ENCODE measurements at regions not wholly inside any gene's neighbourhood (a gene's known extent, or its start where the extent isn't known, plus 50 kb on each side); places are given as distances from the start of the nearest gene placed in this dataset.

DNA sequence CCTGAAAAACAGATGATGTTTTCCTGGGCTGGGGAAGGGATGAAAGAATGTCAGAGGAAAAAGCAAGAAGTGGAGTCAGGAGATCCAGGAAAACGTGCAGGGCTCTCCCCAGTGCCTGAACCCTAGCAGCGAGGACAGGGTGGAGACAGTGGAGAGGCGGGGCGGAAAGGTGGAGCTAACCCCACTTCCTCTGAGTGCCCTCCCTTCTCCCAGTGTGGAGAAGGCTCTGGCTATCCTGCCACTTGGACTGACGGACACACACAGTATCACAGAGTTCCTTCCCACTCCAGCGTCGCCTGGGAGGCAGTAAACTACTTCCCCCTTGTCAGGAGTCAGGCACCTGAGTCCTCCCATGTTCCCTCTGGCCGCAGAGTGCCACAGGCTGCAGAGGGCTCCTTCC lies 125.3 kb upstream of the CHRNA7 start:
- 9 to 16% (median 14%) methylated on average over 8 of the region's 8 CpGs for WGBS, 3 donors
- no peaks in the 10 kb centered on the region for H3K4me1 ChIP-seq (ENCODE audit: control insufficient read depth in 3 of 3, insufficient read depth in 2 of 3, low read depth in 1 of 3, low read length in 2 of 3)
- DNase-seq (peak in 1 of 2 donors; percentile 35), FAIRE-seq (no peak)
- no peaks in the 10 kb centered on the region for H3K9me3 ChIP-seq (ENCODE audit: control insufficient read depth in 2 of 2, insufficient read depth in 1 of 2, low read depth in 1 of 2, low read length in 1 of 2)
- no peaks in the 10 kb centered on the region for H3K27me3 ChIP-seq (ENCODE audit: control insufficient read depth in 3 of 3, insufficient read depth in 3 of 3, low read length in 3 of 3)
- no peaks in the 10 kb centered on the region for H3K36me3 ChIP-seq (ENCODE audit: control insufficient read depth in 3 of 3, insufficient read depth in 2 of 3, low read depth in 1 of 3, low read length in 3 of 3)
- no peak overlapping the region for H3K27ac ChIP-seq (ENCODE audit: low read depth in 1 of 3, low read length in 2 of 3)
- no peak overlapping the region for H3K4me3 ChIP-seq (ENCODE audit: low read depth in 1 of 3, low read length in 3 of 3)

DNA sequence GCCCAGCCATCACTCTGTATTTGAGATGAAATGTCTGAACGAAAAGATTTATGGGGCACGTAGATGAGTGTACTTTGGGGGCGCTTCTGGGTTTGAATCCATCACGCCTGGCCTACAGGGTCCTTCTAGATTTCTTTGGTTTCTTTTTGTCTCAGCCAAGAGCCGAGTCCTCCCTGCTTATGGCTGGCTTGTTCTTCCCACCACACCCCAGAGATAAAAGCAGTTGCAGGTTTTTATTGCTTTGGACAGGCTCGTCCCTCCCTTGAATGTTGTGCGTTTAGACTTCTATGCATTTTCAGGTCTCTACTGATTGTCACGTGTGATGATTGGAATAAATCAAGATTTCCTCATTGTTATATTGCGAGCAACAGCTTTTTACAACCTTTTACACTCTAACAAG lies 104.8 kb upstream of the CHRNA7 start:
- H3K36me3 ChIP-seq (ENCODE audit: control insufficient read depth in 3 of 3, insufficient read depth in 2 of 3, low read depth in 1 of 3, low read length in 3 of 3): no peaks in the 10 kb centered on the region
- no peaks in the 10 kb centered on the region for H3K4me1 ChIP-seq (ENCODE audit: control insufficient read depth in 3 of 3, insufficient read depth in 2 of 3, low read depth in 1 of 3, low read length in 2 of 3)
- H3K27ac ChIP-seq (ENCODE audit: low read depth in 1 of 3, low read length in 2 of 3): no peak overlapping the region
- H3K4me3 ChIP-seq (ENCODE audit: low read depth in 1 of 3, low read length in 3 of 3): no peak overlapping the region
- DNase-seq (peak in 1 of 2 donors; percentile 64), FAIRE-seq (no peak)
- WGBS, 3 donors: 26 to 71% (median 43%) methylated on average over 9 of the region's 9 CpGs
- peaks cover 0 to 3% of the 10 kb centered on the region in 2 donors for H3K9me3 ChIP-seq (ENCODE audit: control insufficient read depth in 2 of 2, insufficient read depth in 1 of 2, low read depth in 1 of 2, low read length in 1 of 2)
- peaks cover 0 to 2% (median 0%) of the 10 kb centered on the region in 3 donors for H3K27me3 ChIP-seq (ENCODE audit: control insufficient read depth in 3 of 3, insufficient read depth in 3 of 3, low read length in 3 of 3)

DNA sequence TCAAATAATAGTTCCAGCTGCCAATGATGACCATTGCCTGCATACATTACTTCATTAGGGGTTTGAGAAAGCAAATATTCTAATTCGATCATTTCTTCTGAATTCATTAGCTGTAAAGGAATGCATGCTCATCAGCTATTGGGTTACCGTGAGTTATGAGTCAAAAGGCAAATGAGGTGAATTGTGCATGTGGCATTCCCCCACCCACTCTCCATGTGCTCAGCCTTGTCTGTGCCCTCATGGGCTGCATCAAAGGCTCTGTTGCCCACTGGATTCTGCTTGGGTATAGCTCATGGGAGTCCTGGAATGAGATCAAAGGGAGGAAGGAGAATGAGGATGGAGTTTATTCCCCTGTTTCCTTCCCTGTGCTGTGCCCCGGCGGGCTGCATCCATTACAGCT lies 99.3 kb upstream of the CHRNA7 start:
- DNase-seq (no peak), FAIRE-seq (no peak)
- WGBS, 3 donors: 79 to 88% (median 79%) methylated on average over 4 of the region's 4 CpGs
- Histone ChIP-seq H3K9me3 (ENCODE audit: control insufficient read depth in 2 of 2, insufficient read depth in 1 of 2, low read depth in 1 of 2, low read length in 1 of 2) (no peaks in the 10 kb centered on the region), H3K36me3 (ENCODE audit: control insufficient read depth in 3 of 3, insufficient read depth in 2 of 3, low read depth in 1 of 3, low read length in 3 of 3) (no peaks in the 10 kb centered on the region), H3K4me3 (ENCODE audit: low read depth in 1 of 3, low read length in 3 of 3) (no peak overlapping the region), H3K27me3 (ENCODE audit: control insufficient read depth in 3 of 3, insufficient read depth in 3 of 3, low read length in 3 of 3) (no peaks in the 10 kb centered on the region), H3K27ac (ENCODE audit: low read depth in 1 of 3, low read length in 2 of 3) (no peak overlapping the region), H3K4me1 (ENCODE audit: control insufficient read depth in 3 of 3, insufficient read depth in 2 of 3, low read depth in 1 of 3, low read length in 2 of 3) (no peaks in the 10 kb centered on the region)

DNA sequence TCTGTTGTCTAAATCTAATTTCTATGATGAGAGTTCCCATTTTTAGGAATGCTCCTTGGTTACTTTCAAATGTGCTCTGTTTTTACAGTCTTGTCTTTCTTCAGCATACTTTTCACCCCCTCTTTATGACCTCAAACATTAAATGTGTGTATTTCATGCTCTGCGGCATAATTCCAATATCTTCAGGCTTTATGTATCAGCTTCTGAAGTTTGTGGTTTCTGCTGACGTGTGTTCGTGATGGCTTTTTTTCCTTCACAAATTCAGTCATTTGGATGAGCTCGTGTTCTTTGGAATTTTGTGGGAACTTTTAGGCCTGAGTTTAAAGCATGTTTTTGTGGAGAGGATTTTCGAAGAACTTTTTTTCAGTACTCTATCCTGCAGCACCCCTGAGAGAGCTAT lies 97.7 kb upstream of the CHRNA7 start:
- H3K4me3 ChIP-seq (ENCODE audit: low read depth in 1 of 3, low read length in 3 of 3): no peak overlapping the region
- 79 to 87% (median 85%) methylated on average over 5 of the region's 5 CpGs for WGBS, 3 donors
- DNase-seq: no peak
- H3K36me3 ChIP-seq (ENCODE audit: control insufficient read depth in 3 of 3, insufficient read depth in 2 of 3, low read depth in 1 of 3, low read length in 3 of 3): no peaks in the 10 kb centered on the region
- no peak for FAIRE-seq
- no peaks in the 10 kb centered on the region for H3K9me3 ChIP-seq (ENCODE audit: control insufficient read depth in 2 of 2, insufficient read depth in 1 of 2, low read depth in 1 of 2, low read length in 1 of 2)
- no peaks in the 10 kb centered on the region for H3K4me1 ChIP-seq (ENCODE audit: control insufficient read depth in 3 of 3, insufficient read depth in 2 of 3, low read depth in 1 of 3, low read length in 2 of 3)
- no peaks in the 10 kb centered on the region for H3K27me3 ChIP-seq (ENCODE audit: control insufficient read depth in 3 of 3, insufficient read depth in 3 of 3, low read length in 3 of 3)
- H3K27ac ChIP-seq (ENCODE audit: low read depth in 1 of 3, low read length in 2 of 3): no peak overlapping the region

DNA sequence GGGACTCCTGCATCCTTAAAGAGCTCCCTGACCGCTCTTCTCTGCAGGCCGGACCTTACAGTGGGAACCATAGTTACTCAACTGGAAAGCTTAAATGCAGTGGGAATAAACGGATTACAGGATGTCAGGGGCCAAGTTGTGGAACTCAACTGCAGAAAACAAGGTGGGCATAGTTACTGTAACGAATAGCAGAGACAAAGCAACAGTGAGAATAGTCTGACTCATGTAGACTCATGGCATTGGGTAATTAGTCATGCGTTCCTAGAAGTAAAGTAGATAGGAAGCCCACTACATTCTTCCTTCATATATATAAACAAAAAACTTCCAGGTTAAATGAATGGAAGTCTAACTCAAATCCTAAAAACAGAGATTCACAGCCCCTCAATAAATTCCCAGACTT lies 95.5 kb upstream of the CHRNA7 start:
- Histone ChIP-seq H3K4me1 (ENCODE audit: control insufficient read depth in 3 of 3, insufficient read depth in 2 of 3, low read depth in 1 of 3, low read length in 2 of 3) (no peaks in the 10 kb centered on the region), H3K27me3 (ENCODE audit: control insufficient read depth in 3 of 3, insufficient read depth in 3 of 3, low read length in 3 of 3) (no peaks in the 10 kb centered on the region), H3K27ac (ENCODE audit: low read depth in 1 of 3, low read length in 2 of 3) (no peak overlapping the region), H3K9me3 (ENCODE audit: control insufficient read depth in 2 of 2, insufficient read depth in 1 of 2, low read depth in 1 of 2, low read length in 1 of 2) (no peaks in the 10 kb centered on the region), H3K4me3 (ENCODE audit: low read depth in 1 of 3, low read length in 3 of 3) (no peak overlapping the region), H3K36me3 (ENCODE audit: control insufficient read depth in 3 of 3, insufficient read depth in 2 of 3, low read depth in 1 of 3, low read length in 3 of 3) (no peaks in the 10 kb centered on the region)
- FAIRE-seq (no peak), DNase-seq (no peak)
- 62 to 67% (median 63%) methylated on average over 5 of the region's 5 CpGs for WGBS, 3 donors

GRCh38 chr15:31953478-31953877 lies 76.8 kb upstream of the CHRNA7 start:
- Histone ChIP-seq H3K4me1 (ENCODE audit: control insufficient read depth in 3 of 3, insufficient read depth in 2 of 3, low read depth in 1 of 3, low read length in 2 of 3) (no peaks in the 10 kb centered on the region), H3K27ac (ENCODE audit: low read depth in 1 of 3, low read length in 2 of 3) (no peak overlapping the region), H3K4me3 (ENCODE audit: low read depth in 1 of 3, low read length in 3 of 3) (no peak overlapping the region), H3K9me3 (ENCODE audit: control insufficient read depth in 2 of 2, insufficient read depth in 1 of 2, low read depth in 1 of 2, low read length in 1 of 2) (peaks cover 0 to 11% of the 10 kb centered on the region in 2 donors), H3K36me3 (ENCODE audit: control insufficient read depth in 3 of 3, insufficient read depth in 2 of 3, low read depth in 1 of 3, low read length in 3 of 3) (no peaks in the 10 kb centered on the region), H3K27me3 (ENCODE audit: control insufficient read depth in 3 of 3, insufficient read depth in 3 of 3, low read length in 3 of 3) (peaks cover 0 to 1% (median 0%) of the 10 kb centered on the region in 3 donors)
- no peak for FAIRE-seq
- DNase-seq: no peak
- WGBS, 3 donors: 67 to 87% (median 76%) methylated on average over 4 of the region's 4 CpGs

DNA sequence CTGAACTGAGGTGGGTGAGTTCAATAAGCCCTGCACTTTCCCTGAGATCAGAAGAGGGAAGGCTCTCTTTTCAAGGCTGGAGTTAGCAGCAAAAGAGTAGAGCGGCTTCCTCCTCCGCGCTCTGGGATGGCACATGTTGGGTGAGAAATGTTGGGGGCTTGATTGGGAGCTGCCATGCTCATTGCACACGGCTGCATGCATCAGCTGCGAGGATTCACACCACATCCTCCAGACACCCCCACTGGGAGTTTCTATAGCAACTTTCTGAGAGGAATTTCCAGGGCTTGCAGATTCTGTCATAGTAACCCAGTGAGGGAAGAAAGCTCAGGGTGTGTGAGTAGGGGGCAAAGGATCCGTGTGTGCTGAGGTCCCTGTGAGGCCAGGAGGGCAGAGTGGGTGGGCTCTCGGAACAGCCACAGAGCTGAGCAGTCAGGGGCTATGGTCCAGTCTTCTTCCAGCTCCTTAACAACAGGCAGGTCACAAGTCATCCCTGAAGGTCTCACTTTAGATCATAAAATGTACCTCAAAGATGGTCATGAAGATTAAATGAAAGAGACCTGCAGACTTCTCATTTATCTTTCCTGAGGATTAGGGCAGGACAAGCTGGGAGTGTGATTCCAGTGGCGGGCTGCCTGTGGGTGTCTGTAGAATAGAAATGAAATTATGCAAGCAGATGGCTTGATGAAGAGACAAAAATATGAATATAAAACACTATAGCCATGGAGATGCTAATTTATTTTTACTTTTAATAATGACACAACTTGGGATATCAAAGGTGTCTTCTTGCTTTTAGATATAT lies 75.7 kb upstream of the CHRNA7 start:
- FAIRE-seq: no peak

GRCh38 chr15:31955734-31956133 lies 74.6 kb upstream of the CHRNA7 start:
- Histone ChIP-seq H3K4me1 (ENCODE audit: control insufficient read depth in 3 of 3, insufficient read depth in 2 of 3, low read depth in 1 of 3, low read length in 2 of 3) (no peaks in the 10 kb centered on the region), H3K27me3 (ENCODE audit: control insufficient read depth in 3 of 3, insufficient read depth in 3 of 3, low read length in 3 of 3) (peaks cover 0 to 1% (median 0%) of the 10 kb centered on the region in 3 donors), H3K9me3 (ENCODE audit: control insufficient read depth in 2 of 2, insufficient read depth in 1 of 2, low read depth in 1 of 2, low read length in 1 of 2) (peaks cover 0 to 17% of the 10 kb centered on the region in 2 donors), H3K27ac (ENCODE audit: low read depth in 1 of 3, low read length in 2 of 3) (no peak overlapping the region), H3K36me3 (ENCODE audit: control insufficient read depth in 3 of 3, insufficient read depth in 2 of 3, low read depth in 1 of 3, low read length in 3 of 3) (no peaks in the 10 kb centered on the region), H3K4me3 (ENCODE audit: low read depth in 1 of 3, low read length in 3 of 3) (no peak overlapping the region)
- 10 to 47% (median 14%) methylated on average over 1 of the region's 1 CpG for WGBS, 3 donors
- no peak for DNase-seq
- FAIRE-seq: no peak

More for the DNA sequence above, 75.7 kb upstream of the CHRNA7 start:
- WGBS, 3 donors: 72 to 77% (median 72%) methylated on average over 8 of the region's 8 CpGs
- Histone ChIP-seq H3K9me3 (ENCODE audit: control insufficient read depth in 2 of 2, insufficient read depth in 1 of 2, low read depth in 1 of 2, low read length in 1 of 2) (peaks cover 0 to 11% of the 10 kb centered on the region in 2 donors), H3K27me3 (ENCODE audit: control insufficient read depth in 3 of 3, insufficient read depth in 3 of 3, low read length in 3 of 3) (peaks cover 0 to 1% (median 0%) of the 10 kb centered on the region in 3 donors), H3K36me3 (ENCODE audit: control insufficient read depth in 3 of 3, insufficient read depth in 2 of 3, low read depth in 1 of 3, low read length in 3 of 3) (no peaks in the 10 kb centered on the region), H3K27ac (ENCODE audit: low read depth in 1 of 3, low read length in 2 of 3) (no peak overlapping the region), H3K4me3 (ENCODE audit: low read depth in 1 of 3, low read length in 3 of 3) (no peak overlapping the region), H3K4me1 (ENCODE audit: control insufficient read depth in 3 of 3, insufficient read depth in 2 of 3, low read depth in 1 of 3, low read length in 2 of 3) (no peaks in the 10 kb centered on the region)
- no peak for DNase-seq

DNA sequence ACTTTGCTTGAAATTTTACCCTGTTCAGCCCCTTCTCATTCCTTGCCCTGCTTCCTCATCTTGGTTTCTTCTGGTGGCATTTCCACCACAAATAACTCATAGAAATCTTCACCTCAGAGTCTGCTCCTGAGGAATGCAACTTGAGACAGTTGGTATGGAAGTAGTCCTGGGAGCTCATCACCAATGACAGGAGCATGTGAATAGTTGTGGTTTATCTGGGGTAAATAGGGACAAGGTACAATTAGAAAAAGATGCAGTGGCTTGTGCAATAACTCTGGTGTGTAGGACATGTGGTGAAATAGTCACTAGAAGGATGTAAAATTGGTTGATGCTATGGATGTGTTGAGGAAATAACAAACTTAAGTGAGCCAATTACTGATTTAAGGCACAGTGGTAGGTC lies 72.7 kb upstream of the CHRNA7 start:
- Histone ChIP-seq H3K36me3 (ENCODE audit: control insufficient read depth in 3 of 3, insufficient read depth in 2 of 3, low read depth in 1 of 3, low read length in 3 of 3) (no peaks in the 10 kb centered on the region), H3K4me3 (ENCODE audit: low read depth in 1 of 3, low read length in 3 of 3) (no peak overlapping the region), H3K4me1 (ENCODE audit: control insufficient read depth in 3 of 3, insufficient read depth in 2 of 3, low read depth in 1 of 3, low read length in 2 of 3) (no peaks in the 10 kb centered on the region), H3K27ac (ENCODE audit: low read depth in 1 of 3, low read length in 2 of 3) (no peak overlapping the region), H3K27me3 (ENCODE audit: control insufficient read depth in 3 of 3, insufficient read depth in 3 of 3, low read length in 3 of 3) (peaks cover 0 to 5% (median 0%) of the 10 kb centered on the region in 3 donors), H3K9me3 (ENCODE audit: control insufficient read depth in 2 of 2, insufficient read depth in 1 of 2, low read depth in 1 of 2, low read length in 1 of 2) (peaks cover 0 to 18% of the 10 kb centered on the region in 2 donors)
- DNase-seq: no peak
- no peak for FAIRE-seq

All from small intestine (tissue), 7 donors.